ENCODE measurements at regions not wholly inside any gene's neighbourhood (a gene's known extent, or its start where the extent isn't known, plus 50 kb on each side); places are given as distances from the start of the nearest gene placed in this dataset.

GRCh38 chr5:13480834-13481233 is 463.7 kb downstream of the DNAH5 start:
- no peak for TF ChIP-seq EZH2 (IDR thresholded peaks at IDR 0.05; ENCODE audit: low read length, missing control alignments)
- TF ChIP-seq CTCF (conservative IDR thresholded peaks at IDR 0.05 in 1 of 2, IDR thresholded peaks at IDR 0.05 in 1 of 2; ENCODE audit: low read depth in 1 of 2, low read length in 2 of 2) = no peak

Data from fibroblast of lung (primary cell).